ENCODE measurements at regions not wholly inside any gene's neighbourhood (a gene's known extent, or its start where the extent isn't known, plus 50 kb on each side); places are given as distances from the start of the nearest gene placed in this dataset.

DNA sequence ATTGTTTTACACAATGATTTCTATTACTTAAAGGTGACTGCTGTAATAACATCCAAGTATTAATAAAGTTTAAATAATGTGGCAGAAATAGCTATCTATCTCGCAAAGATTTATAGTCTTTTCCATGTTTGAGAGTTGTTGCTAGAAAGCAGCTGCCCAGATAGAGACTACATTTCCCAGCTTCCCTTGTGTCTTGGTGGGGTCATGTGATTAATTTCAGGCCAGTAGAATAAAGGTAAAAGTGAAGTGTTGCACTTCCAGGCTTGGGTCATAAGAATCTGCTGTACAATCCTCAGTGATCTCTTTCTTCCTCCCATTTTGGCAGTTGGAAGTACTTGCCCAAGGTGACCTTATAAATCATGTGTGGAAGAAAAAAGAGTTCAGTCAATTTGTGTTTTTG is 449.7 kb upstream of the USP15 start:
- H3K4me2 ChIP-seq (ENCODE audit: insufficient read depth, low read length), result no peak overlapping the region
- no peak overlapping the region for H3K4me3 ChIP-seq
- 0% methylated on average over 1 of the region's 1 CpG for WGBS (ENCODE audit: insufficient coverage, low coverage, missing lambda C conversion rate)
- H3K4me1 ChIP-seq (replicated peaks in 1 of 2; ENCODE audit: control insufficient read depth in 2 of 2, insufficient read depth in 2 of 2, low read length in 2 of 2), result no peaks in the 10 kb centered on the region
- in situ Hi-C loops (cut with MboI), result no loop called here
- H3K27ac ChIP-seq (ENCODE audit: extremely low read depth, low read depth, low read length), result no peak overlapping the region
- 0 out of 2 replicates have a peak, but pooled peaks cover 3% of the 10 kb centered on the region for H3K9me3 ChIP-seq (replicated peaks; ENCODE audit: control insufficient read depth, insufficient read depth, low read depth, low read length)
- H3K9ac ChIP-seq (ENCODE audit: insufficient read depth in 1 of 2, low read depth in 2 of 2, low read length in 2 of 2), result no peak overlapping the region
- TF ChIP-seq PML (IDR thresholded peaks at IDR 0.05; ENCODE audit: low read length) (no peak), ZNF444 (CRISPR knock-in tag; IDR thresholded peaks at IDR 0.05) (no peak), SLC30A9 (CRISPR knock-in tag; IDR thresholded peaks at IDR 0.05) (no peak), SETDB1 (IDR thresholded peaks at IDR 0.05; ENCODE audit: low read length) (no peak), ETV1 (tag; conservative IDR thresholded peaks at IDR 0.05; ENCODE audit: low read depth) (no peak), ZNF253 (CRISPR knock-in tag; conservative IDR thresholded peaks at IDR 0.05) (no peak), FIP1L1 (IDR thresholded peaks at IDR 0.05; ENCODE audit: low read depth, low read length, poor library complexity, severe bottlenecking) (no peak), EP300 (IDR thresholded peaks at IDR 0.05; ENCODE audit: low read length) (no peak), ZNF311 (CRISPR knock-in tag; IDR thresholded peaks at IDR 0.05) (no peak), MCM5 (IDR thresholded peaks at IDR 0.05; ENCODE audit: low read depth) (no peak), TGIF2 (CRISPR knock-in tag; IDR thresholded peaks at IDR 0.05) (no peak), SMARCB1 (IDR thresholded peaks at IDR 0.05; ENCODE audit: insufficient read length, low read depth) (no peak), RB1 (IDR thresholded peaks at IDR 0.05; ENCODE audit: low read depth) (no peak), TRIM24 (IDR thresholded peaks at IDR 0.05) (no peak), TSC22D4 (tag; IDR thresholded peaks at IDR 0.05) (no peak), HCFC1 (IDR thresholded peaks at IDR 0.05; ENCODE audit: low read depth, low read length) (no peak)
- TF ChIP-seq, protein P1, sequence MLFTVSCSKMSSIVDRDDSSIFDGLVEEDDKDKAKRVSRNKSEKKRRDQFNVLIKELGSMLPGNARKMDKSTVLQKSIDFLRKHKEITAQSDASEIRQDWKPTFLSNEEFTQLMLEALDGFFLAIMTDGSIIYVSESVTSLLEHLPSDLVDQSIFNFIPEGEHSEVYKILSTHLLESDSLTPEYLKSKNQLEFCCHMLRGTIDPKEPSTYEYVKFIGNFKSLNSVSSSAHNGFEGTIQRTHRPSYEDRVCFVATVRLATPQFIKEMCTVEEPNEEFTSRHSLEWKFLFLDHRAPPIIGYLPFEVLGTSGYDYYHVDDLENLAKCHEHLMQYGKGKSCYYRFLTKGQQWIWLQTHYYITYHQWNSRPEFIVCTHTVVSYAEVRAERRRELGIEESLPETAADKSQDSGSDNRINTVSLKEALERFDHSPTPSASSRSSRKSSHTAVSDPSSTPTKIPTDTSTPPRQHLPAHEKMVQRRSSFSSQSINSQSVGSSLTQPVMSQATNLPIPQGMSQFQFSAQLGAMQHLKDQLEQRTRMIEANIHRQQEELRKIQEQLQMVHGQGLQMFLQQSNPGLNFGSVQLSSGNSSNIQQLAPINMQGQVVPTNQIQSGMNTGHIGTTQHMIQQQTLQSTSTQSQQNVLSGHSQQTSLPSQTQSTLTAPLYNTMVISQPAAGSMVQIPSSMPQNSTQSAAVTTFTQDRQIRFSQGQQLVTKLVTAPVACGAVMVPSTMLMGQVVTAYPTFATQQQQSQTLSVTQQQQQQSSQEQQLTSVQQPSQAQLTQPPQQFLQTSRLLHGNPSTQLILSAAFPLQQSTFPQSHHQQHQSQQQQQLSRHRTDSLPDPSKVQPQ (CRISPR knock-in tag; IDR thresholded peaks at IDR 0.05; ENCODE audit: borderline replicate concordance), result no peak
- BruUV-seq (replicated peaks), result no TSS peak
- H3K9me1 ChIP-seq (ENCODE audit: control insufficient read depth, insufficient read depth, low read length), result no peaks in the 10 kb centered on the region
- CTCF ChIA-PET (ENCODE audit: low intra/inter-chr PET ratio), result no interaction called here
- H3K79me2 ChIP-seq (ENCODE audit: control insufficient read depth, insufficient read depth, low read length), result no peaks in the 10 kb centered on the region
- H3K27me3 ChIP-seq (ENCODE audit: control insufficient read depth in 2 of 2, insufficient read depth in 2 of 2, low read length in 2 of 2), result no peaks in the 10 kb centered on the region
- POLR2A ChIA-PET, result no interaction called here
- H4K20me1 ChIP-seq (replicated peaks; ENCODE audit: control insufficient read depth, insufficient read depth, low read length), result no peaks in the 10 kb centered on the region
- intact Hi-C loops (cut with micrococcal nuclease), result no loop called here
- no peak overlapping the region for H2AFZ ChIP-seq (ENCODE audit: low read depth, low read length)
- FAIRE-seq (no peak), DNase-seq (ENCODE audit: extremely low read depth in 1 of 4, low spot score in 3 of 4) (no peak), ATAC-seq (no peak)
- H3K36me3 ChIP-seq (ENCODE audit: control insufficient read depth, insufficient read depth, low read length), result no peaks in the 10 kb centered on the region

Data from K562 (cell line).